DND-41 (cell line): ENCODE measurements at regions not wholly inside any gene's neighbourhood (a gene's known extent, or its start where the extent isn't known, plus 50 kb on each side); places are given as distances from the start of the nearest gene placed in this dataset.

Experiments
- EZH2 ChIP-seq: IDR thresholded peaks from 3 replicates; pipeline ENCODE4 v1.6.1; 2012; ENCODE audit warnings: borderline replicate concordance, low read depth, mild to moderate bottlenecking, moderate library complexity, low read length, inconsistent platforms; ENCODE audit not compliant: severe bottlenecking
- TF ChIP-seq, protein P1 (sequence below): IDR thresholded peaks from 2 replicates; pipeline ENCODE4 v1.5.1; 2012; ENCODE audit warnings: borderline replicate concordance, low read length, moderate library complexity, mild to moderate bottlenecking; ENCODE audit not compliant: poor library complexity, severe bottlenecking; ENCODE audit errors: extremely low read depth

DNA sequence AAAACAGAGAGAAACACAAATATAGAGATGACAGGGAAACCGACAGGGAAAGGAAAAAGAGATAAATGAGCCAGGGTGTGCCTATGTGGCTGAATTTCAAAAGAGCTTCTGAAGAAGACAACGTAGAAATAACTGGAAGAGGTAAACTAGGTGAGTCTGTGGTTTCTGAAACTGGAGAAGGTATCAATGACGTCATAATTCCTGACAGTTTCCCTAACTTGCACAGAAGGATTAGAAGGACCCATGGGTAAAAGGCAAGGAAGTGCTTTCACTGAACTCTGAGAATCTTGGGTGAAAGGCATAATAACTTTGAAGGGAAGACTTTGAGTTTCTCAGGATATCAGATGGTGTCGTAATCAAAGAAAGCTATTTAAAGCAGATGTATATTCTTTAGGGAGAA is 790.8 kb upstream of the NUDT12 start:
- TF ChIP-seq, protein P1, sequence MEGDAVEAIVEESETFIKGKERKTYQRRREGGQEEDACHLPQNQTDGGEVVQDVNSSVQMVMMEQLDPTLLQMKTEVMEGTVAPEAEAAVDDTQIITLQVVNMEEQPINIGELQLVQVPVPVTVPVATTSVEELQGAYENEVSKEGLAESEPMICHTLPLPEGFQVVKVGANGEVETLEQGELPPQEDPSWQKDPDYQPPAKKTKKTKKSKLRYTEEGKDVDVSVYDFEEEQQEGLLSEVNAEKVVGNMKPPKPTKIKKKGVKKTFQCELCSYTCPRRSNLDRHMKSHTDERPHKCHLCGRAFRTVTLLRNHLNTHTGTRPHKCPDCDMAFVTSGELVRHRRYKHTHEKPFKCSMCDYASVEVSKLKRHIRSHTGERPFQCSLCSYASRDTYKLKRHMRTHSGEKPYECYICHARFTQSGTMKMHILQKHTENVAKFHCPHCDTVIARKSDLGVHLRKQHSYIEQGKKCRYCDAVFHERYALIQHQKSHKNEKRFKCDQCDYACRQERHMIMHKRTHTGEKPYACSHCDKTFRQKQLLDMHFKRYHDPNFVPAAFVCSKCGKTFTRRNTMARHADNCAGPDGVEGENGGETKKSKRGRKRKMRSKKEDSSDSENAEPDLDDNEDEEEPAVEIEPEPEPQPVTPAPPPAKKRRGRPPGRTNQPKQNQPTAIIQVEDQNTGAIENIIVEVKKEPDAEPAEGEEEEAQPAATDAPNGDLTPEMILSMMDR, result no peak
- TF ChIP-seq EZH2, result no peak
